ENCODE measurements at regions not wholly inside any gene's neighbourhood (a gene's known extent, or its start where the extent isn't known, plus 50 kb on each side); places are given as distances from the start of the nearest gene placed in this dataset.
A peak's percentile ranks its signal among the peaks of the same experiment; 100 is the strongest.

DNA sequence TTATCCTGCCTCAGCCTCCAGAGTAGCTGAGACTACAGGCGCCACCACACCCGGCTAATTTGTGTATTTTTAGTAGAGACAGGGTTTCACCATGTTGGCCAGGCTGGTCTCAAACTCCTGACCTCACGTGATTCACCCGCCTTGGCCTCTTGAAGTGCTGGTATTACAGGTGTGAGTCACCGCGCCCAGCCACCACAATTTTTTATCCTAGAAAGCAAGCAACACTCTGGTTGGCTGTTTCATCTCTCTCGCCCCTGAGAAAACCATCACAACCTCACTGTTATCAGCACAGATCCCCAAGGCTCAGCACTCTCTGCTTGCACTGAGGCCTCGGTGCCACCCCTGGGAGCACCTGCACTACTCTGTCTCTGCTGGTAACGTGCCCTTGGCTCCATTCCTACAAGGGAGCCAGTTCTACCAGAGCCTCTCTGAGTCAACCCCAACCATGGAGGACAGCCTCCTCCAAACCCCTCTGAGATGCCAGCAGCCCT is 134.8 kb upstream of the AGAP1 start:
- no peak for DNase-seq (ENCODE audit: low spot score)

DNA sequence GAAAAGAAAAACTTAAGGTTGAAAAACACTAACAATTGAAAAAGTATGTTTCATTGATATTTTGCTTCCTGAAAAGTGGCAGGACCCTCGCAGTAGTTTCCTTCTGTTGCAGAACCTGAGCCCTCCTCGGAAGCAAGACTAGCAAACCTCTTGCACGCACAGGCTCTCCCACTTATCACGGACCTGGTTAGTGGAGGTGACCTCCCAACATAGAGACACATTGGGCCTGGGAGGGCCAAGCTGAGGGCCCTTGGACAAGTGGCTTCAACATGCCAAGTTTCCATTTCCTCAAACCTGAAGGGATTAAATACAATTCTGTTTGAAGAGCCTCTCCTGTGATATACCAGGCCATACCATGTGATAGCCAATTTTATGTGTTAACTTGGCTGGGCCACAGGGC is 133.4 kb upstream of the AGAP1 start:
- DNase-seq (ENCODE audit: low spot score): no peak

DNA sequence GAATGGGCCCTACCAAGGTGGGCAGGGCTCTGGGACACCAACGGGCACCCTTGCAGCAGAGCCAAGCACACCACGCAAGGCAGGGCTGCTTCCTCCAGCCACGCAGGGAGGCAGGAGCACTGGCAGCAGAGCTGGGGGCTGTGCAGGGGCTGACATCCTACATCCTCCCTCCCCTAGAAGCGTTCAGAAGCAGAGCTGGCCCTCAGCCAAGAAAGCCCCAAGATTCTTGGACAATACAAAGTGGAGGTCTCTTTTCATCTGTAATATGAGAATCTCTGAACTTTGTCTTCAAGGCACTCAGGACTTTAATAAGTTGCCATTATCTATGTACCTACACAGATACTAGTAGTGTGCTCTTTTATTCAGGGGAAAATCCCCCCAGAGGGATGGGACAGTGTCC is 128.1 kb upstream of the AGAP1 start:
- no peak for DNase-seq (ENCODE audit: low spot score)

DNA sequence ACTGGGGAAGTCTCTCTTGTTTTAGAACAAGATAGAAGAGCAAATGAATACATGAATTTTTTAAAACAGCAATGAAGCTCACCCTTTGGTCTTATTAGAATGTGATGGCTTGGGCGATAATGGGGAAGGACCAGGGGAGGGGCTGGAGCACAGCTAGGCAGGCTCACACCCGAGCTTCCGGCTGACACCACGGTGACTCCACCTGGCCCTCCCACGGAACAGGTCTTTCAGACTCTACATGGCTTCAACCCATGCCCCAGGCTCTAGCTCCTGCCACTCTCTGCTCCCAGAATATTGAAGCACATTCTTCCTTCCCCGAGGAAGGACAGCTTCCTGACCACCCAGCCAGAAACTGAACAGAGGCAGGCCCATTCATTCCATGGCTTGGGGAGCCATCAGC is 127.5 kb upstream of the AGAP1 start:
- DNase-seq (ENCODE audit: low spot score): no peak

DNA sequence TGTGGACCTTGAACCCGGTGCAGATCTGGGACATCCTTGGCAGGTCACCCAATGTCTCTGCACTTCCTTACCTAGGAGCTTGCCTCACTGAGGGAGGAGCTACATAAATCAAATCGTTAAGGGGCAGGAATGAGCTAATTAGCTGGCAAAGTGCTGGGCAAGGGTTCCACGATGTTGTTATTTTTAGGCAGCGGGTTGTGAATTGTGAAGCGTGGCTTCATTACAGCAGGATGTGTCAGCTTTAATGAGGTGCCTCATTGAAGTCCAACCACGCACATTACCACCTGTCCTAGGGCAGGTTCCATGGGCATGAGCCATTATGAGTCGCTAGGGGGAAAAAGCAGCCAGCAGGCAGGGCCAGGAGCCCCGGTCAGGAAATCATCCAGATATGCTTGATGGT is 127.0 kb upstream of the AGAP1 start:
- DNase-seq (ENCODE audit: low spot score): no peak

DNA sequence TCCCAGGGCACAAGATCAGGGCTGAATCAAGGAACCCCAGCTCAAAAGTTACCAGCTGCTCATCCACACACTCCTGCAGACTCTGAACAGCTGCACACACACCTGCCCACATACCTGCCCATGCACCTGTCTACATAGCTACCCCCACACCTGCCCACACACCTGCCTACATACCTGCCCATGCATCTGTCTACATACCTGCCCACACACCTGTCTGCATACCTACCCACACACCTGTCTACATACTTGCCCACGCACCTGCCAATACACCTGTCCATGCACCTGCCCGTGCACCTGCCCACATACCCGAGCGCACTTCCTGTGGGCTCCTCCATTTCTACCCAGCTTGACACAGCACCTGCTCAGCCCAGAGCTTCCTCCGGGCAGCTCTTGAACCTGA is 122.8 kb upstream of the AGAP1 start:
- no peak for DNase-seq (ENCODE audit: low spot score)

DNA sequence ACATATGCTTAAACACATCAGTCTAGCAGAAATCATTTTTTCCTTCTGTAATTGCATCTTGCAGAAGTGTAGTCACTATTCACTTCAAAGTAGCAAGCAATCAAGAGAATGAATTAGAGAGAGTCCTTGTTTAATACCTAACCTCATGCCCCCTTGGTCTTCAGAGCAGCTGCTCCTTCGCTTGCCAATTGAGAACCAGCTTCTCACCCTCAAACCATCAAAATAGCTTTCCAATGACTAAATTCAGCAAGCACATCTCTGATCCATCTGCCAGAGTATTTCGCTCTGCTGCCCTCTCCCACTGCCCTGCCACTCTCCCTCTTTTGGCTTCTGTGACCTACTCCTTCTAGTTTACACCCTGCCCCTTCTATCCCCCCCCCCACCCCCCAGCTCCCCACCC is 120.7 kb upstream of the AGAP1 start:
- no peak for DNase-seq (ENCODE audit: low spot score)

DNA sequence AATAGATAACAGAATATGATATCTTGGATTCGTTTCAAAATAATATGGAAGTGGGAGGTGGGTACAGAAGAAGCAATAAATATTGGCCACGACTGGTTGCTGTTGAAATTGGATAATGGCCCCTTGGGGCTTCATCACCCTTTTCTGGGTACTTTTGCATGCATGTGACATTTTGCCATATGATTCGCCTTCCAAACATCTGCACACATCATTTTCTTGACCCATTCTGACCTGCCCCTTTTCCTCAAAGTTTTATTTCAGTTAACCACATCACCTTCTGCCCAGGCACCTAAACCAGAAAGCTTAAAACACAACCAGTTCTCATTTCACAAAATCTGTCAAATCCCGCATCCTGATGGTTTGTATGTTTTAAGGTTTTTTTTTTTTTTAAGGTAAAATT is 116.7 kb upstream of the AGAP1 start:
- no peak for DNase-seq (ENCODE audit: low spot score)

DNA sequence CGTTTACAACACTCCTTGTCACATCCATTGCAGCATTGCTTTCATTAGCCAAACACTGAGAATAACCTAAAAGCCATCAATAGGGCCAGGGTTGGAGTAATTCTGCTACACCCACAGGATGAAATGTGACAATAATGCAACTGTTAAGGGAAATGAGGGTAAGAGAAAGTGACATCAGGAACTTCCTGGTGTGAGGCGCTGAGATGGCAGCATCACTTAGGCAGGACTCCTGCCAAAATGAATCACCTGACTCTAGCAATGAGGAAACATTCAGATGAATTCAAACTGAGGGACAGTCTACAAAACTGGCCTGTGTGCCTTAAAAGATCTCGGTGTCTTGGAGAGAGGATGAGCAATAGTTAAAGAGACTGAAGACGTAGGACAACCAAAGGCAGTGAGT is 115.6 kb upstream of the AGAP1 start:
- no peak for DNase-seq (ENCODE audit: low spot score)

DNA sequence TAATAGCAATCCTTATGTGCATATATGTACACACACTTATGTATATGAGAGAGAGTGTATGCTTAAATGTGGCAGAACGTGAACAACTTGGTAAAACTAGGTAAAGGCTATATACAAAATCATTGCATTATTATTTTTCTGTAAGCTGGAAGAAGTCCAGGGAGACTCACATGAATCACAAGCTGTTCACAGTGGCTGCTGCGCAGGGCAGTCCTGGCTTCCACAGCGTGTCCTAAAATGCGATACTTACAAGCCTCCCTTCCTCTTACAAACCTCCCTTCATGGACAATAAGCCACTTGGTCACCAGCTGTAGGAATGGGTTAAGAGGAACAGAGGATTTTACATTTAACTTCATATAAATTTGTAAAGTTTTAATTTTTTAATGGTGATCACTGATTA is 114.9 kb upstream of the AGAP1 start:
- no peak for DNase-seq (ENCODE audit: low spot score)

DNA sequence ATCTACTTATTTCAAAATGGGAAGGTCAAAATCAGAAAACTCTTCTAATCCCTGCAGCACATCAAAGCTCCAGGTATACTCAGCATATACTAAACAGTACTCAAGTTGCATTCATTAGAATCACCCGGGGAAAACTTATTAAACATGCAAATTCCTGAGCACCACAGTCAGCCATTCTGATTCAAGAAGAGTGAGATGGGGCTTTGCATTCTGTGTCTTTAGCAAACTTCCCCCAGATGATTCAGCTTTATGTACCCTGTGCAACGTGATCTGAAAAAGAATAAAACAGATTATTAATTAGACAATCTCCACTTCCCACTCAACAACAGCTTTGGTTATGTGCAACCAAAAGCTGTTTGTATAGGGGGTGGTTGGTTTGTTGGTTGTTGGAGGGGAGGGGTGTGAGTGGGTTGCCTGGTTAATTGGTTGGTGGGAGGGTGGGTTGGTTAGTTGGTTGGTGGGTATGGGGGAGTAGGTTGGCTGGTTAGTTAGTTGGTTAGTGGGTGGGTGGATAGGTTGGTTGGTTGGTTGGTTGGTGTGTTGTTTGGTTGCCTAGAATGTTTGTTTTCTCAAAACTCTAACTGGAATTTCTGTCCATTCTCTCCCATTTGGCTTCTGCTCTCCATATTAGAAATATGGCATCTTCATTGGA is 112.5 kb upstream of the AGAP1 start:
- no peak for DNase-seq (ENCODE audit: low spot score)

DNA sequence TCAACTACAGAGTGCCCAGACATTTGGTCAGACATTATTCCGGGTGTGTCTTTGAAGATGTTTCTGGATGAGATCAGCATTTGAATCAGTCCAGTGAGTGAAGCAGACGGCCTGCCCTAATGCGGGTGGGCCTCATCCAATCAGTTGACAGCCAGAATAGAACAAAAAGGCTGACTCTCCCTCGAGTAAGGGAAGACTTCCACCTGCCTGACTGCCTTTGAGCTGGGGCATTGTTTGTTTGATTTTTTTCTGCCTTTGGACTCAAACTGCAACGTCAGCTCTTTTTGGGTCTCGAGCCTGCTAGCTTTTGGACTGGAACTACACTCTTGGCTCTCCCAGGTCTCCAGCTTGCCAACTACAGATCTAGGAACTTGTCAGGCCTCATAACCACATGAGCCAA is 111.7 kb upstream of the AGAP1 start:
- DNase-seq (ENCODE audit: low spot score): no peak

DNA sequence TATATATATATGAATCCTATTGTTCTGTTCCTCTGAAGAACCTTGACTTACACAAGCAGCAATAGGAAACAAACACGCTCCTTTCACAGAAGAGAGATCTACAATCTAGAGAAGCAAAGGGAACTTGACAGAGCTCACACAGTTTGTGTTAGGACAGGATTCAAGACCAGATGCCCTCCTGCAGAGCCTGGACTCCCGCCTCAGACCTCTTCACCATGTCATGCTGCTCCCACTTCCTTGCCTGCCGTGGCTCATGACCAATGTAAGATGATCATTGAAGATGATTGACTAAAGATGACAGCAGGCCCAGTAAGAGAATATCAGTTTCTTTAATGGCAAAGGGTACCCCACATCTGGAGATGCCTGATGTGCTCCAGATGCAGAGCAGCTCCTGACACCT is 111.2 kb upstream of the AGAP1 start:
- no peak for DNase-seq (ENCODE audit: low spot score)

DNA sequence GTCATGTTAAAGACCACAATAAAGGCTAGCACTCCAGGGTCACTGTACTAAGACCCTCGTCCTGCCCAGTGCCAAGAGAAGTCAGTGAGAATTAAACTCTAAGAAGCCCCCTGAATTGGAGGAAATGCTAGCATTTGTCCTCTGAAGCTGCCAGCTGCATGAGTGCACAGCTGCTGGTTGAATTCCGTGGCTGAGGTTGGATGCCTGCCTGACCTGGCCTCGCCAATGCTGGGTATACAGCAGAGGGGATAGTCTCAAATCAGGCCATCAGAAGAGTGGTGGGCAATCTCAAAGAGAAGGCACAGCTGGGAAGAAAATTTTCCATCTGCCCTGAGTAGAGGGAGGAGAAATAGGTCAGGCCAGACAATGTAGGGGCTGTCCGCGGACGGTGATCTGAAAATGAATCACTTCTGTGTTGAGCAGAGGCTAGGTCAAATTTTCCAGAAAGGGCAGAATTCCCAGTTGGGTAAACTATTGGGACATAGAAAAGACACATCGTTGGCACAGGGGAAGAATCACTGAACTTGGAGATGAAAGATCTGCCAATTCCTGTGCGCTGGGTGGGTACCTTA is 110.5 kb upstream of the AGAP1 start:
- no peak for DNase-seq (ENCODE audit: low spot score)

DNA sequence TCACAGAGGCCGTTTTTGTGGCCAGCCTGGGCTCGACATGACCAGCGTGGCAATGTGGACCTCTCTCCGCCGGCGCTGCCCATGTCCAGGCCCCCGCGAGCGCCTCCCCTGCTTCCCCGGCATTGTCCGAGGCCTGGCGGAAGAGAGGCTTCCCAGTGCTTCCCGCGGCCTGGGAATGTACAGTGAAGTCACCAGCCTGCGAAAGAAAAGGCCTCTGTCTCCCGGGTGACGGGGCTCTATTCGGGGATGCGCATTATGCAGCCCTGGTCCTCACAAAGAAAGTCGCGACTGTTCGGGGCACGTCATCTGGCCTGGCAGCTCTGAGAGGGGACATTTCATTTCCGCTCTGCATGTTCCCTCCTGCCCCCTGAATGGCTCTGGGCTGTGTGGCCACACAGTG is 109.2 kb upstream of the AGAP1 start:
- no peak for DNase-seq (ENCODE audit: low spot score)

DNA sequence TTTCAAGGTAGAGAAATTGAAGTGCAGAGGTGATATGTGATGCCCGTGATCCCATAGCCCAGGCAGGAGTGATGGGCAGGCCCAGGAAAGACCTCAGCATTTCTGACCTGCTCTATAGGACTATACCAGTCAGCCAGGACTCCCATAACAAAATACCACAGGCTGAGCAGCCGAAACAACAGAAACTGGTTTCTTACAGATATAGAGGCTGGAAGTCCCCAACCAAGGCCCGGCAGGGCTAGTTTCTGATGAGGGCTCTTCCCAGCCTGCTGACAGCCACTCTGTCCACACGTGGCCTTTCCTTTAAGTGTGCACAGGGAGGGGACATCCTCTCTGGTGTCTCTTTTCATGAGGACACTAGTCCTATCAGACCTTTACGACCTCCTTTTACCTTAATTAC is 104.2 kb upstream of the AGAP1 start:
- DNase-seq (ENCODE audit: low spot score): no peak

DNA sequence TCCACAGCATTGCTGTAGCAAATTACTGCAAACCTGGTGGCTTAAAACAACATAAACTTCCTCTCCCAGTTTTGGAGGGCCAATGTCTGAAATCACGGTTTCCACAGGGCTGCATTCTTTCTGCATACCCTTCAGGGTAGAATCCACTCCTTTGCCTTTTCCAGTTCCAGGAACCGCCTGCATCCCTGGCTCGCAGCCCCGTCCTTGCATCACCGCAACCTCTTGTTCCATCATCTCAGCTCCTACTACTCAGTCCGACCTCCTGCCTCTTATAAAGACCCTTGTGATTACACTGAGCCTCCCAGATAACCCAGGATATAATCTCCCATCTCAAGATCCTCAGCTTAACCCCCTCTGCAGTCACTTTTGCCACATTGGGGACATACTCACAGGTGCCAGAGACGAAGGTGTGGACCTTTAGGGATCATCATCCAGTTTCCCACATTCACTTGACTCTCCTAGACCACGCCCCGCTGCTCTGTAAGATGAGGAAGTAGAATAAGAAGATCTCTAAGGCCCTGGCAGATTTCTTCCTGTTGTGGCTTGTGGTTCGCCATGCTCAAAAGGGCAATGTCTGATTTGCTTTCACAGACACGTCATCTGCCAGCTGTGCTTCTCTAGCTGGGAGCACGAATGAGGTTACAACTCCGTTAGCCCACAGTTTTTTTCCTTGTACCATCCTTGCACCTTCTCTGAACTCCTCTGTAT is 103.6 kb upstream of the AGAP1 start:
- DNase-seq (ENCODE audit: low spot score): peak; percentile 22

DNA sequence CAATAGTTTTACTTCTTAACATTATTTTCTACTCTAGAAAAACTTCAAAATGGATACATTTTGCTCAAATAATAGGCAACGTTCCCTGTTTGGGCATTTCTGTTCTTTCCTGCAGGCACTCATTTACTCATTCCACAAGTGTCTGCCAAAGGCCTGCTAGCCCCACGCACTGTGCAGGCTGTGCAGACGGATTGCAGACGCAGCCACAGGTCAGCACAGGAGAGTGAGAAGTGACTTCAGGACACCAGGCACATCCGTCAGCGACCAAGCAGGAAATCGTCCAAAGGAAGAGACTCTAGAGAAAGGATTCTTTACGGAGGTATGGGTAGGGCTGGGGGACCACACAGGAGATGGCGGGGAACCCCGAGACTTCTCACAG is 103.0 kb upstream of the AGAP1 start:
- DNase-seq (ENCODE audit: low spot score): no peak

DNA sequence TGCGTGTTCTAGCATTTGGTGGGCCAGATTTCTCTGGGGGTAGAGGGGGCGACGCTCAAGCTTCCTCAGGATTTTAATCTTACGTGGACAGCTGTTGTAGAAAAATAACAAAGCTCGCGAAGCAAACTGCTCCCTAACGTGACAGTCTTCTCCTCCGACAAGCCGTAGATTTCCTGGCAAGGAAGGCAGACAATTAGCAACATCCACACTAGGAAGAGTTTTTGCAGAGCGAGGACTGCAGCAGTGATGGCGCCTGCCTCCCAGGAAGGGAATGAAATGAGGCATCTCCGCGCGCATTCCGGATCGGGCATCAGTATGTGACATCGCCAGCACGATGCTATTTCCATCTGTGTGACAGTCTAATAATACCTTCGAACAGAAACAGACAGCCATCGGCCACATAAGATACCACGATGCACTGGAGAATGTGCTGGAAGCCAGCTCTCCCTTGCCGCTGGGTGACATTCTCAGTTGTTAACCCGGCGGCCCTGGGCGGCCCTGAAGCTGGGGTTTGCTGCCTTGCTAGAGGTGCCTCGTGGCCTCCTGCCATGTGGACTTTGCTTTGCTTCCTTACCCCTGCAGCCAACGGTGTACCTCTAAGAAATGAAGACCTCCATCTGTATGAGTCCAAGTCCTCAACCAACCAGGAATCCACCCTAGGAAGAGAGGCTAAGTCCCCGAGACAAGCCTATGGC is 101.8 kb upstream of the AGAP1 start:
- DNase-seq (ENCODE audit: low spot score): no peak

DNA sequence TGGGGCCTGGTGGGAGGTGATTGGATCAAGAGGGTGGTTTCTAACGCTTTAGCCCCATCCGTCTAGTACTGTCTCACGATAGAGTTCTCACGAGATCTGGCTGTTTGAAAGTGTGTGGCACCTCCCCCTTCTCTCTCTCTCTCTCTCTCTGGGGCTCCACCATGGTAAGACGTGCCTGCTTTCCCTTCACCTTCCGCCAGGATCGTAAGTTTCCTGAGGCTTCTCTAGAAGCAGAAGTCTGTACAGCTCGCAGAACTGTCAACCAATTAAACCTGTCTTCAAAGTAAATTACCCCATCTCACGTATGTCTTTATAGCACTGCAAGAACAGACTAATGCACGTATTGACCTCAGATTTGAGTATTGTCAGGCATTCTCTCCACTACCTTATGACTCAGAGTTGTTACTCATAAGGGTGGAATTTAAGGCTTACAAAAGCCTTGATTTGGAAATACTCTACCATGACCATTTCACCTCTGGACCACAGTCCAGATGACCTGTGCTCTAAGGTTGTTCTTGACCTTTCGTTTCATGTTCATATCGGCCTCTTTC is 99.5 kb upstream of the AGAP1 start:
- DNase-seq (ENCODE audit: low spot score): no peak

DNA sequence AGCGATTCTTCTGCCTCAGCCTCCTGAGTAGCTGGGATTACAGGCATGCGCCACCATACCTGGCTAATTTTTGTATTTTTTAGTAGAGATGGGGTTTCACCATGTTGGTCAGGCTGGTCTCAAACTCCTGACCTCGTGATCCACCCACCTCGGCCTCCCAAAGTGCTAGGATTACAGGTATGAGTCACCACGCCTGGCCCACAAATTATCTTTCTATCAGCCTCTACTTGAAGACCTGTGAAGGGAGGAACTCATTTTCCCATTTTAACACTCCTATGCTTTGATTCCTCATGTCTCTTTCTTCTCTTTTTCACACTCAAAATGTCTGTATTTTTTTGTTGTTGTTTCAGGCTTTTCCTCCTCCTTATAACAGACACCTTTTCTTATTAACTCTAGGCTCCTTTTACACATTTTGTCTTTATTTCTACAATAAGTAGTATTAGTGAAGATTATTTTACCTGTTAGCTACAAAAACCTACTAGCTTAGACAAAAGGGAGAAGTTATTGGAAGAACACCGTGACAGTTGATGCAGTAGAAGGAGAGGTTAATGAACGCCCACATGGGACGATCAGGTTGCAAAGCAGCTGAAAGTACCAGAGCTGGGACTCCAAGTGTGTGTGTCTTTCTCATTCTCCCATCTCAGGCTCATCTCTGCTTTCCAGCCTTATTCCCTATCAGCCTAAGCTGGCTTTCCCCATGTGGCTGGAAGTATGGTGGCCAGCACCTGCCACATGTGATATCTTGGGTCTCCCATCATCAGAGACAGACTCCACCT is 97.6 kb upstream of the AGAP1 start:
- no peak for DNase-seq (ENCODE audit: low spot score)

DNA sequence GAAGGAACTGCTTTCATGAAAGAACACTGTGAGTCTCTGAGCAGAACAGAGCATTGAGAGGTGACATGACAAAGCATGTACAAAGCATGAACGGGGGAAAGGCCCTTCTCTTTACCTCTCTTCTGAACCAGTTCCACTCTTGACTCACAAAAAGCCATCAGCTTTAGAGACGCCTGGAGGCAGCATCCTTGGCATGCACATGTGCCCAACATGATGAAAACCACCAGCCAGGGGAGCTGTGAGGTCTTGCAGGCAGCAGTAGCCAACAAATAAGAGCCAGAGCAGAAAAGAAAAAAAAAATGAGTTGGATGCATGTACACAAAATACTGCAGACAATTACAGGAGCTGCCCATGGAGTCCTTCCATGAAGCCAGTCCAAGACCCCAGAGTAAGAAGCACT is 95.5 kb upstream of the AGAP1 start:
- DNase-seq (ENCODE audit: low spot score): no peak

All from germinal center (tissue), 1 donor.